ENCODE measurements at regions not wholly inside any gene's neighbourhood (a gene's known extent, or its start where the extent isn't known, plus 50 kb on each side); places are given as distances from the start of the nearest gene placed in this dataset.
A peak's percentile ranks its signal among the peaks of the same experiment; 100 is the strongest.

GRCh38 chr7:93031795-93032194 is 86.0 kb downstream of the SAMD9 start:
- no peaks in the 10 kb centered on the region for H3K27me3 Mint-ChIP-seq (ENCODE audit: insufficient read depth, unreplicated experiment)
- intact Hi-C loops (cut with micrococcal nuclease), result no loop called here
- H3K4me1 Mint-ChIP-seq (ENCODE audit: insufficient read depth, unreplicated experiment), result peaks cover 7% of the 10 kb centered on the region
- no peak overlapping the region for H3K4me3 Mint-ChIP-seq (ENCODE audit: unreplicated experiment)
- no peak for DNase-seq (ENCODE audit: unreplicated experiment)
- H3K9me3 Mint-ChIP-seq (ENCODE audit: unreplicated experiment), result peaks cover 7% of the 10 kb centered on the region
- no peak for TF ChIP-seq CTCF (IDR thresholded peaks at IDR 0.05; ENCODE audit: unreplicated experiment)
- no peak overlapping the region for H3K27ac Mint-ChIP-seq (ENCODE audit: low read depth, unreplicated experiment)
- ChIA-PET POLR2A (interaction anchor here (1.4 kb wide), 1 partner anchor 196 kb away, joined by 4 read pairs; the partner anchor contains the start of gene CDK6), CTCF (no interaction called here)
- BruUV-seq (replicated peaks), result no TSS peak
- no peaks in the 10 kb centered on the region for H3K36me3 Mint-ChIP-seq (ENCODE audit: insufficient read depth, unreplicated experiment)

GRCh38 chr7:93030605-93031225 is 87.1 kb downstream of the SAMD9 start:
- H3K36me3 Mint-ChIP-seq (ENCODE audit: insufficient read depth, unreplicated experiment), result no peaks in the 10 kb centered on the region
- CTCF ChIA-PET, result no interaction called here
- no peaks in the 10 kb centered on the region for H3K27me3 Mint-ChIP-seq (ENCODE audit: insufficient read depth, unreplicated experiment)
- BruUV-seq (replicated peaks), result no TSS peak
- intact Hi-C loops (cut with micrococcal nuclease), result no loop called here
- TF ChIP-seq CTCF (IDR thresholded peaks at IDR 0.05; ENCODE audit: unreplicated experiment), result no peak
- H3K4me3 Mint-ChIP-seq (ENCODE audit: unreplicated experiment), result no peak overlapping the region
- POLR2A ChIA-PET, result no interaction called here
- H3K4me1 Mint-ChIP-seq (ENCODE audit: insufficient read depth, unreplicated experiment), result peaks cover 7% of the 10 kb centered on the region
- no peak for DNase-seq (ENCODE audit: unreplicated experiment)
- H3K27ac Mint-ChIP-seq (ENCODE audit: low read depth, unreplicated experiment), result no peak overlapping the region
- H3K9me3 Mint-ChIP-seq (ENCODE audit: unreplicated experiment), result peaks cover 7% of the 10 kb centered on the region

- DNase-seq (ENCODE audit: unreplicated experiment), result peak; percentile 30
- BruUV-seq (replicated peaks), result no TSS peak
Observed at GRCh38 chr7:93029056-93029455, 88.7 kb downstream of the SAMD9 start.

GRCh38 chr7:93028610-93029009 is 89.2 kb downstream of the SAMD9 start:
- CTCF ChIA-PET, result no interaction called here

More at GRCh38 chr7:93029056-93029455, 88.7 kb downstream of the SAMD9 start:
- intact Hi-C loops (cut with micrococcal nuclease), result no loop called here
- Mint-ChIP-seq H3K36me3 (ENCODE audit: insufficient read depth, unreplicated experiment) (no peaks in the 10 kb centered on the region), H3K27ac (ENCODE audit: low read depth, unreplicated experiment) (peak overlapping the region; percentile 16), H3K4me1 (ENCODE audit: insufficient read depth, unreplicated experiment) (peaks cover 7% of the 10 kb centered on the region), H3K9me3 (ENCODE audit: unreplicated experiment) (peaks cover 7% of the 10 kb centered on the region), H3K27me3 (ENCODE audit: insufficient read depth, unreplicated experiment) (no peaks in the 10 kb centered on the region), H3K4me3 (ENCODE audit: unreplicated experiment) (no peak overlapping the region)
- POLR2A ChIA-PET, result interaction anchor here (0.6 kb wide), 1 partner anchor 501 kb away, joined by 3 read pairs; the partner anchor contains the start of genes PEX1 and RBM48
- TF ChIP-seq CTCF (IDR thresholded peaks at IDR 0.05; ENCODE audit: unreplicated experiment), result no peak
- CTCF ChIA-PET, result interaction anchor here (0.7 to 1.1 kb wide), 2 partner anchors 18 to 21 kb away, joined by 3 read pairs; no protein-coding TSS in a partner anchor

More at GRCh38 chr7:93028610-93029009, 89.2 kb downstream of the SAMD9 start:
- Mint-ChIP-seq H3K36me3 (ENCODE audit: insufficient read depth, unreplicated experiment) (no peaks in the 10 kb centered on the region), H3K4me3 (ENCODE audit: unreplicated experiment) (no peak overlapping the region), H3K9me3 (ENCODE audit: unreplicated experiment) (peaks cover 7% of the 10 kb centered on the region), H3K27me3 (ENCODE audit: insufficient read depth, unreplicated experiment) (no peaks in the 10 kb centered on the region), H3K27ac (ENCODE audit: low read depth, unreplicated experiment) (peak overlapping the region; percentile 16), H3K4me1 (ENCODE audit: insufficient read depth, unreplicated experiment) (peaks cover 7% of the 10 kb centered on the region)
- intact Hi-C loops (cut with micrococcal nuclease), result no loop called here
- POLR2A ChIA-PET, result interaction anchor here (0.6 to 0.9 kb wide), 2 partner anchors 17 to 500 kb away, joined by 3 read pairs; partner anchors contain the start of genes PEX1 and RBM48
- no TSS peak for BruUV-seq (replicated peaks)
- DNase-seq (ENCODE audit: unreplicated experiment), result no peak
- TF ChIP-seq CTCF (IDR thresholded peaks at IDR 0.05; ENCODE audit: unreplicated experiment), result no peak

All from MCF 10A (cell line).